A172 (cell line): ENCODE measurements at regions not wholly inside any gene's neighbourhood (a gene's known extent, or its start where the extent isn't known, plus 50 kb on each side); places are given as distances from the start of the nearest gene placed in this dataset.
A peak's percentile ranks its signal among the peaks of the same experiment; 100 is the strongest.

ENCODE experiments used
- DNase-seq: peaks from one replicate; pipeline ENCODE4 v3.0.0-alpha.2; 2015; ENCODE audit warnings: low spot score

- DNase-seq: peak; percentile 71
Measured at GRCh38 chr5:66306105-66306843, 162.2 kb downstream of the SREK1 start.

GRCh38 chr5:66306844-66307315, 162.8 kb downstream of the SREK1 start:
- DNase-seq: no peak

GRCh38 chr5:66307647-66308241, 163.6 kb downstream of the SREK1 start:
- DNase-seq: peak; percentile 64

- DNase-seq: no peak
Measured at GRCh38 chr5:66312266-66312665, 168.2 kb downstream of the SREK1 start.

GRCh38 chr5:66315784-66316183, 171.7 kb downstream of the SREK1 start:
- DNase-seq: no peak

- no peak for DNase-seq
Measured at GRCh38 chr5:66322786-66323528, 178.9 kb downstream of the SREK1 start.

- DNase-seq: no peak
Measured at GRCh38 chr5:66323529-66323895, 179.4 kb downstream of the SREK1 start.

GRCh38 chr5:66324357-66324756, 180.3 kb downstream of the SREK1 start:
- no peak for DNase-seq

- DNase-seq: no peak
Measured at GRCh38 chr5:66326276-66326675, 182.2 kb downstream of the SREK1 start.

- DNase-seq: no peak
Measured at GRCh38 chr5:66327008-66327407, 182.9 kb downstream of the SREK1 start.

- no peak for DNase-seq
Measured at GRCh38 chr5:66329078-66329477, 185.0 kb downstream of the SREK1 start.

- no peak for DNase-seq
Measured at GRCh38 chr5:66333192-66333591, 189.1 kb downstream of the SREK1 start.

GRCh38 chr5:66337626-66338226, 193.6 kb downstream of the SREK1 start:
- DNase-seq: no peak

- no peak for DNase-seq
Measured at GRCh38 chr5:66338828-66339227, 194.7 kb downstream of the SREK1 start.

GRCh38 chr5:66339896-66340295, 195.8 kb downstream of the SREK1 start:
- no peak for DNase-seq

- DNase-seq: no peak
Measured at GRCh38 chr5:66340786-66341185, 196.7 kb downstream of the SREK1 start.

GRCh38 chr5:66342341-66342880, 198.3 kb downstream of the SREK1 start:
- no peak for DNase-seq

- no peak for DNase-seq
Measured at GRCh38 chr5:66343370-66344071, 199.4 kb downstream of the SREK1 start.

GRCh38 chr5:66344544-66344943, 200.4 kb downstream of the SREK1 start:
- DNase-seq: no peak

- DNase-seq: no peak
Measured at GRCh38 chr5:66345281-66345680, 201.2 kb downstream of the SREK1 start.

- no peak for DNase-seq
Measured at GRCh38 chr5:66346869-66347268, 202.8 kb downstream of the SREK1 start.
